H1 (cell line): ENCODE measurements at regions not wholly inside any gene's neighbourhood (a gene's known extent, or its start where the extent isn't known, plus 50 kb on each side); places are given as distances from the start of the nearest gene placed in this dataset.
A peak's percentile ranks its signal among the peaks of the same experiment; 100 is the strongest.

Experiments used
- CTCF ChIA-PET: fragments of 300-600 bp; sonication (Branson Sonifier 250); formaldehyde crosslinking; loops from one replicate; lab custom pipeline; 2021; ENCODE audit not compliant: partially characterized antibody; lab: Charles Lee
- POLR2A ChIA-PET: fragments of 300-600 bp; sonication (Branson Sonifier 250); formaldehyde crosslinking; loops from one replicate; lab custom pipeline; 2021; ENCODE audit warnings: inconsistent platforms; ENCODE audit not compliant: partially characterized antibody; lab: Charles Lee
- DNase-seq, 2 experiments: peaks; one replicate each; pipeline versions ENCODE4 v3.0.0 to v3.0.0-alpha.2; 2010 to 2022; ENCODE audit warnings: low spot score in 2 of 2, low read depth in 1 of 2, mixed read lengths in 1 of 2
- FAIRE-seq: peaks from 2 replicates; lab custom pipeline; 2011; peaks lifted over from hg19 to GRCh38; lab: Jason Lieb, UNC
- H2AFZ ChIP-seq: 2 replicates; pipeline ENCODE4 v1.8.1; 2012; ENCODE audit warnings: low read length, inconsistent platforms
- H2AK5ac ChIP-seq: 2 replicates; pipeline ENCODE4 v1.6.1; 2013; ENCODE audit warnings: low read depth, low read length
- H2BK120ac ChIP-seq: replicated peaks from 2 replicates; pipeline ENCODE3; 2013; ENCODE audit warnings: low read depth, low read length, inconsistent platforms
- H2BK12ac ChIP-seq: 2 replicates; pipeline ENCODE4 v1.6.1; 2013; ENCODE audit warnings: low read depth, low read length
- H2BK15ac ChIP-seq: 2 replicates; pipeline ENCODE4 v1.6.1; 2013; ENCODE audit warnings: low read length
- H2BK20ac ChIP-seq: 2 replicates; pipeline ENCODE4 v1.6.1; 2013; ENCODE audit warnings: low read length
- H2BK5ac ChIP-seq: 2 replicates; pipeline ENCODE4 v1.6.1; 2013; ENCODE audit warnings: low read depth, low read length
- H3K14ac ChIP-seq: 2 replicates; pipeline ENCODE4 v1.6.1; 2013; ENCODE audit warnings: inconsistent platforms; ENCODE audit not compliant: insufficient read length
- H3K18ac ChIP-seq: 2 replicates; pipeline ENCODE4 v1.6.1; 2013; ENCODE audit warnings: low read length; ENCODE audit errors: extremely low read depth
- H3K23ac ChIP-seq: 2 replicates; pipeline ENCODE4 v1.6.1; 2013; ENCODE audit warnings: inconsistent platforms; ENCODE audit not compliant: insufficient read length
- H3K23me2 ChIP-seq: 2 replicates; pipeline ENCODE4 v1.6.1; 2013; ENCODE audit warnings: low read depth, low read length
- H3K27ac ChIP-seq: 2 replicates; pipeline ENCODE4 v1.6.1; 2011; ENCODE audit warnings: low read depth, low read length, inconsistent platforms
- H3K27me3 ChIP-seq, 4 experiments: replicated peaks in 1 of 4; 1 replicate in 1 of 4; 2 replicates in 3 of 4; pipeline versions ENCODE4 v1.6.1 to v1.8.1; 2011 to 2013; ENCODE audit warnings: low read length in 3 of 4, mild to moderate bottlenecking in 3 of 4, inconsistent platforms in 2 of 4, mixed read lengths in 2 of 4, moderate library complexity in 1 of 4; ENCODE audit not compliant: control insufficient read depth in 3 of 4, insufficient read depth in 3 of 4; ENCODE audit errors: extremely low read depth in 1 of 4
- H3K36me3 ChIP-seq, 4 experiments: 2 replicates each; pipeline versions ENCODE4 v1.6.1 to v1.8.1; 2011 to 2013; ENCODE audit warnings: mild to moderate bottlenecking in 4 of 4, low read length in 3 of 4, moderate library complexity in 2 of 4, control low read depth in 1 of 4, inconsistent platforms in 1 of 4; ENCODE audit not compliant: insufficient read depth in 4 of 4, control insufficient read depth in 2 of 4
- H3K4ac ChIP-seq: replicated peaks from 2 replicates; pipeline ENCODE3; 2013; ENCODE audit warnings: low read length, low read depth, mixed read lengths, inconsistent platforms; ENCODE audit not compliant: insufficient read length
- H3K4me1 ChIP-seq, 4 experiments: replicated peaks in 1 of 4; 1 replicate in 1 of 4; 2 replicates in 3 of 4; pipeline versions ENCODE4 v1.6.1 to v1.8.1; 2011 to 2013; ENCODE audit warnings: low read length in 3 of 4, inconsistent platforms in 2 of 4, mixed read lengths in 1 of 4; ENCODE audit not compliant: insufficient read depth in 4 of 4, control insufficient read depth in 3 of 4
- H3K4me2 ChIP-seq, 2 experiments: 2 replicates each; pipeline versions ENCODE4 v1.6.1 to v1.8.1; 2011 to 2013; ENCODE audit warnings: low read depth in 2 of 2, low read length in 2 of 2, control low read depth in 1 of 2, inconsistent platforms in 1 of 2, mild to moderate bottlenecking in 1 of 2; ENCODE audit not compliant: insufficient read depth in 1 of 2
- H3K4me3 ChIP-seq, 4 experiments: fragments of 200-600, 300-600 bp in 1 of 4; sonication (generic), shearing (Covaris generic), sonication (Bioruptor Twin) in 1 of 4; 2 replicates each; pipeline versions ENCODE4 v1.5.1 to v1.8.1; 2011 to 2016; ENCODE audit warnings: low read length in 4 of 4, low read depth in 3 of 4, control low read depth in 2 of 4, inconsistent platforms in 2 of 4, mild to moderate bottlenecking in 2 of 4, mixed read lengths in 1 of 4, moderate library complexity in 1 of 4; ENCODE audit not compliant: insufficient read depth in 2 of 4; ENCODE audit errors: extremely low read depth in 1 of 4
- H3K56ac ChIP-seq: replicated peaks from 2 replicates; pipeline ENCODE3; 2013; ENCODE audit warnings: low read depth, mild to moderate bottlenecking, mixed read lengths, low read length, inconsistent platforms; ENCODE audit not compliant: insufficient read length
- H3K79me1 ChIP-seq: 2 replicates; pipeline ENCODE4 v1.6.1; 2013; ENCODE audit warnings: low read depth, low read length, control low read depth
- H3K79me2 ChIP-seq, 2 experiments: 2 replicates each; pipeline versions ENCODE4 v1.6.1 to v1.8.1; 2012 to 2013; ENCODE audit warnings: low read length in 2 of 2, mild to moderate bottlenecking in 2 of 2, inconsistent platforms in 1 of 2; ENCODE audit not compliant: insufficient read depth in 2 of 2, control insufficient read depth in 1 of 2
- H3K9ac ChIP-seq, 4 experiments: replicated peaks in 1 of 4; 1 replicate in 1 of 4; 2 replicates in 3 of 4; pipeline versions ENCODE4 v1.6.1 to v1.8.1; 2011 to 2013; ENCODE audit warnings: low read depth in 3 of 4, low read length in 3 of 4, control low read depth in 2 of 4, mild to moderate bottlenecking in 2 of 4, moderate library complexity in 2 of 4, inconsistent platforms in 1 of 4; ENCODE audit errors: extremely low read depth in 1 of 4
- H3K9me3 ChIP-seq, 2 experiments: 2 replicates each; pipeline versions ENCODE4 v1.6.1 to v1.8.1; 2012 to 2013; ENCODE audit warnings: mild to moderate bottlenecking in 2 of 2, moderate library complexity in 2 of 2, control low read depth in 1 of 2, inconsistent platforms in 1 of 2, low read depth in 1 of 2, low read length in 1 of 2, mixed read lengths in 1 of 2; ENCODE audit not compliant: insufficient read depth in 2 of 2
- H4K20me1 ChIP-seq, 2 experiments: replicated peaks in 1 of 2; 2 replicates each; pipeline versions ENCODE3 to v1.8.1; 2011 to 2013; ENCODE audit warnings: inconsistent platforms in 2 of 2, low read length in 2 of 2, mild to moderate bottlenecking in 1 of 2; ENCODE audit not compliant: insufficient read depth in 2 of 2, control insufficient read depth in 1 of 2
- H4K5ac ChIP-seq: 2 replicates; pipeline ENCODE4 v1.6.1; 2013; ENCODE audit warnings: low read length, low read depth, mixed read lengths, inconsistent platforms; ENCODE audit not compliant: insufficient read length
- H4K8ac ChIP-seq: 2 replicates; pipeline ENCODE4 v1.8.0; 2013; ENCODE audit warnings: mild to moderate bottlenecking, moderate library complexity, low read length, inconsistent platforms; ENCODE audit not compliant: insufficient read depth; ENCODE audit errors: extremely low read depth
- H4K91ac ChIP-seq: replicated peaks from 2 replicates; pipeline ENCODE3; 2013; ENCODE audit warnings: low read length, mixed read lengths, inconsistent platforms; ENCODE audit not compliant: insufficient read length
- CHD1 ChIP-seq: IDR thresholded peaks from 2 replicates; pipeline ENCODE4 v1.6.1; 2012; ENCODE audit warnings: low read depth, low read length, improper control_type of control experiment
- JUN ChIP-seq: IDR thresholded peaks from 2 replicates; pipeline ENCODE4 v1.6.1; 2011; ENCODE audit warnings: low read depth, mild to moderate bottlenecking, improper control_type of control experiment, low read length
- JUND ChIP-seq: IDR thresholded peaks from 2 replicates; pipeline ENCODE4 v1.6.1; 2011; ENCODE audit warnings: mild to moderate bottlenecking, improper control_type of control experiment, low read length
- MAFK ChIP-seq: IDR thresholded peaks from 2 replicates; pipeline ENCODE4 v1.6.1; 2012; ENCODE audit warnings: low read depth, mild to moderate bottlenecking, improper control_type of control experiment, low read length
- SIN3A ChIP-seq, 2 experiments: IDR thresholded peaks in 1 of 2; conservative IDR thresholded peaks in 1 of 2; 2 replicates each; pipeline ENCODE4 v1.6.1; 2011 to 2012; ENCODE audit warnings: low read length in 2 of 2, improper control_type of control experiment in 1 of 2, low read depth in 1 of 2, mild to moderate bottlenecking in 1 of 2
- TAF1 ChIP-seq: IDR thresholded peaks from 2 replicates; pipeline ENCODE4 v1.6.1; 2011; ENCODE audit warnings: mild to moderate bottlenecking, low read depth, low read length
- WGBS, 2 experiments: shearing (Covaris generic) in 1 of 2; methylation state at CpG; one replicate each; pipeline versions ENCODE4 v1.1.6 to v1.1.7; 2013 to 2015; ENCODE audit warnings: low lambda C conversion rate in 2 of 2, mixed read lengths in 2 of 2, inconsistent platforms in 1 of 2, low coverage in 1 of 2, missing lambda C conversion rate in 1 of 2; ENCODE audit not compliant: insufficient replicate concordance in 2 of 2, insufficient coverage in 1 of 2, insufficient read length in 1 of 2; ENCODE audit errors: extremely low coverage in 1 of 2, missing lambda C conversion rate in 1 of 2; 5-methylcytosine and 5-hydroxymethylcytosine counted together

- H2AK5ac ChIP-seq: no peak overlapping the region
- H2BK12ac ChIP-seq: no peak overlapping the region
- H3K27ac ChIP-seq: no peak overlapping the region
- no peak overlapping the region for H3K4me3 ChIP-seq
- FAIRE-seq: no peak
- H2AFZ ChIP-seq: 0 out of 2 replicates have a peak overlapping the region, but pooled peaks have one; percentile 12
- no peak overlapping the region for H3K18ac ChIP-seq
- H3K9me3 ChIP-seq: no peaks in the 10 kb centered on the region
- WGBS, 2 experiments: 88% methylated on average over 9 of the region's 9 CpGs; no CpG with 5 or more reads in 1 of the 2 experiments
- H2BK20ac ChIP-seq: no peak overlapping the region
- no peaks in the 10 kb centered on the region for H3K27me3 ChIP-seq
- no peak overlapping the region for H3K4me2 ChIP-seq
- no peak overlapping the region for H3K23ac ChIP-seq
- CTCF ChIA-PET: interaction anchor here (0.9 to 1.0 kb wide), 2 partner anchors 9 to 130 kb away, joined by 3 read pairs; no protein-coding TSS in a partner anchor
- H2BK5ac ChIP-seq: no peak overlapping the region
- no peak overlapping the region for H2BK120ac ChIP-seq
- no peak overlapping the region for H3K9ac ChIP-seq
- no peak overlapping the region for H4K5ac ChIP-seq
- TF ChIP-seq TAF1: no peak
- TF ChIP-seq CHD1: no peak
- no peak for TF ChIP-seq MAFK
- no peak for TF ChIP-seq JUN
- no peak for TF ChIP-seq JUND
- TF ChIP-seq SIN3A (conservative IDR thresholded peaks at IDR 0.05 in 1 of 2, IDR thresholded peaks at IDR 0.05 in 1 of 2; ENCODE audit: low read depth in 1 of 2, low read length in 2 of 2): no peak
- no peak overlapping the region for H3K14ac ChIP-seq
- H4K91ac ChIP-seq: no peak overlapping the region
- no peak overlapping the region for H2BK15ac ChIP-seq
- no peaks in the 10 kb centered on the region for H4K20me1 ChIP-seq
- POLR2A ChIA-PET: interaction anchor here (0.7 kb wide), 1 partner anchor 1863 kb away, joined by 3 read pairs; no protein-coding TSS in a partner anchor
- H3K56ac ChIP-seq: no peak overlapping the region
- H3K36me3 ChIP-seq: no peaks in the 10 kb centered on the region
- no peaks in the 10 kb centered on the region for H3K79me1 ChIP-seq
- no peaks in the 10 kb centered on the region for H3K4me1 ChIP-seq
- no peak overlapping the region for H4K8ac ChIP-seq
- no peak overlapping the region for H3K4ac ChIP-seq
- H3K23me2 ChIP-seq: no peaks in the 10 kb centered on the region
- DNase-seq: no peak
- no peaks in the 10 kb centered on the region for H3K79me2 ChIP-seq
Measured at GRCh38 chr18:8484951-8485350, 124.3 kb upstream of the RAB12 start.
